H1 (cell line): ENCODE measurements at regions not wholly inside any gene's neighbourhood (a gene's known extent, or its start where the extent isn't known, plus 50 kb on each side); places are given as distances from the start of the nearest gene placed in this dataset.

ENCODE experiments used
- CTCF ChIA-PET: fragments of 300-600 bp; sonication (Branson Sonifier 250); formaldehyde crosslinking; loops from one replicate; lab custom pipeline; 2021; ENCODE audit not compliant: partially characterized antibody; lab: Charles Lee
- POLR2A ChIA-PET: fragments of 300-600 bp; sonication (Branson Sonifier 250); formaldehyde crosslinking; loops from one replicate; lab custom pipeline; 2021; ENCODE audit warnings: inconsistent platforms; ENCODE audit not compliant: partially characterized antibody; lab: Charles Lee
- DNase-seq, 2 experiments: peaks; one replicate each; pipeline versions ENCODE4 v3.0.0 to v3.0.0-alpha.2; 2010 to 2022; ENCODE audit warnings: low spot score in 2 of 2, low read depth in 1 of 2, mixed read lengths in 1 of 2
- FAIRE-seq: peaks from 2 replicates; lab custom pipeline; 2011; peaks lifted over from hg19 to GRCh38; lab: Jason Lieb, UNC
- H2AFZ ChIP-seq: 2 replicates; pipeline ENCODE4 v1.8.1; 2012; ENCODE audit warnings: low read length, inconsistent platforms
- H2AK5ac ChIP-seq: 2 replicates; pipeline ENCODE4 v1.6.1; 2013; ENCODE audit warnings: low read depth, low read length
- H2BK120ac ChIP-seq: replicated peaks from 2 replicates; pipeline ENCODE3; 2013; ENCODE audit warnings: low read depth, low read length, inconsistent platforms
- H2BK12ac ChIP-seq: 2 replicates; pipeline ENCODE4 v1.6.1; 2013; ENCODE audit warnings: low read depth, low read length
- H2BK15ac ChIP-seq: 2 replicates; pipeline ENCODE4 v1.6.1; 2013; ENCODE audit warnings: low read length
- H2BK20ac ChIP-seq: 2 replicates; pipeline ENCODE4 v1.6.1; 2013; ENCODE audit warnings: low read length
- H2BK5ac ChIP-seq: 2 replicates; pipeline ENCODE4 v1.6.1; 2013; ENCODE audit warnings: low read depth, low read length
- H3K14ac ChIP-seq: 2 replicates; pipeline ENCODE4 v1.6.1; 2013; ENCODE audit warnings: inconsistent platforms; ENCODE audit not compliant: insufficient read length
- H3K18ac ChIP-seq: 2 replicates; pipeline ENCODE4 v1.6.1; 2013; ENCODE audit warnings: low read length; ENCODE audit errors: extremely low read depth
- H3K23ac ChIP-seq: 2 replicates; pipeline ENCODE4 v1.6.1; 2013; ENCODE audit warnings: inconsistent platforms; ENCODE audit not compliant: insufficient read length
- H3K23me2 ChIP-seq: 2 replicates; pipeline ENCODE4 v1.6.1; 2013; ENCODE audit warnings: low read depth, low read length
- H3K27ac ChIP-seq: 2 replicates; pipeline ENCODE4 v1.6.1; 2011; ENCODE audit warnings: low read depth, low read length, inconsistent platforms
- H3K27me3 ChIP-seq, 4 experiments: replicated peaks in 1 of 4; 1 replicate in 1 of 4; 2 replicates in 3 of 4; pipeline versions ENCODE4 v1.6.1 to v1.8.1; 2011 to 2013; ENCODE audit warnings: low read length in 3 of 4, mild to moderate bottlenecking in 3 of 4, inconsistent platforms in 2 of 4, mixed read lengths in 2 of 4, moderate library complexity in 1 of 4; ENCODE audit not compliant: control insufficient read depth in 3 of 4, insufficient read depth in 3 of 4; ENCODE audit errors: extremely low read depth in 1 of 4
- H3K36me3 ChIP-seq, 4 experiments: 2 replicates each; pipeline versions ENCODE4 v1.6.1 to v1.8.1; 2011 to 2013; ENCODE audit warnings: mild to moderate bottlenecking in 4 of 4, low read length in 3 of 4, moderate library complexity in 2 of 4, control low read depth in 1 of 4, inconsistent platforms in 1 of 4; ENCODE audit not compliant: insufficient read depth in 4 of 4, control insufficient read depth in 2 of 4
- H3K4ac ChIP-seq: replicated peaks from 2 replicates; pipeline ENCODE3; 2013; ENCODE audit warnings: low read length, low read depth, mixed read lengths, inconsistent platforms; ENCODE audit not compliant: insufficient read length
- H3K4me1 ChIP-seq, 4 experiments: replicated peaks in 1 of 4; 1 replicate in 1 of 4; 2 replicates in 3 of 4; pipeline versions ENCODE4 v1.6.1 to v1.8.1; 2011 to 2013; ENCODE audit warnings: low read length in 3 of 4, inconsistent platforms in 2 of 4, mixed read lengths in 1 of 4; ENCODE audit not compliant: insufficient read depth in 4 of 4, control insufficient read depth in 3 of 4
- H3K4me2 ChIP-seq, 2 experiments: 2 replicates each; pipeline versions ENCODE4 v1.6.1 to v1.8.1; 2011 to 2013; ENCODE audit warnings: low read depth in 2 of 2, low read length in 2 of 2, control low read depth in 1 of 2, inconsistent platforms in 1 of 2, mild to moderate bottlenecking in 1 of 2; ENCODE audit not compliant: insufficient read depth in 1 of 2
- H3K4me3 ChIP-seq, 4 experiments: fragments of 200-600, 300-600 bp in 1 of 4; sonication (generic), shearing (Covaris generic), sonication (Bioruptor Twin) in 1 of 4; 2 replicates each; pipeline versions ENCODE4 v1.5.1 to v1.8.1; 2011 to 2016; ENCODE audit warnings: low read length in 4 of 4, low read depth in 3 of 4, control low read depth in 2 of 4, inconsistent platforms in 2 of 4, mild to moderate bottlenecking in 2 of 4, mixed read lengths in 1 of 4, moderate library complexity in 1 of 4; ENCODE audit not compliant: insufficient read depth in 2 of 4; ENCODE audit errors: extremely low read depth in 1 of 4
- H3K56ac ChIP-seq: replicated peaks from 2 replicates; pipeline ENCODE3; 2013; ENCODE audit warnings: low read depth, mild to moderate bottlenecking, mixed read lengths, low read length, inconsistent platforms; ENCODE audit not compliant: insufficient read length
- H3K79me1 ChIP-seq: 2 replicates; pipeline ENCODE4 v1.6.1; 2013; ENCODE audit warnings: low read depth, low read length, control low read depth
- H3K79me2 ChIP-seq, 2 experiments: 2 replicates each; pipeline versions ENCODE4 v1.6.1 to v1.8.1; 2012 to 2013; ENCODE audit warnings: low read length in 2 of 2, mild to moderate bottlenecking in 2 of 2, inconsistent platforms in 1 of 2; ENCODE audit not compliant: insufficient read depth in 2 of 2, control insufficient read depth in 1 of 2
- H3K9ac ChIP-seq, 4 experiments: replicated peaks in 1 of 4; 1 replicate in 1 of 4; 2 replicates in 3 of 4; pipeline versions ENCODE4 v1.6.1 to v1.8.1; 2011 to 2013; ENCODE audit warnings: low read depth in 3 of 4, low read length in 3 of 4, control low read depth in 2 of 4, mild to moderate bottlenecking in 2 of 4, moderate library complexity in 2 of 4, inconsistent platforms in 1 of 4; ENCODE audit errors: extremely low read depth in 1 of 4
- H3K9me3 ChIP-seq, 2 experiments: 2 replicates each; pipeline versions ENCODE4 v1.6.1 to v1.8.1; 2012 to 2013; ENCODE audit warnings: mild to moderate bottlenecking in 2 of 2, moderate library complexity in 2 of 2, control low read depth in 1 of 2, inconsistent platforms in 1 of 2, low read depth in 1 of 2, low read length in 1 of 2, mixed read lengths in 1 of 2; ENCODE audit not compliant: insufficient read depth in 2 of 2
- H4K20me1 ChIP-seq, 2 experiments: replicated peaks in 1 of 2; 2 replicates each; pipeline versions ENCODE3 to v1.8.1; 2011 to 2013; ENCODE audit warnings: inconsistent platforms in 2 of 2, low read length in 2 of 2, mild to moderate bottlenecking in 1 of 2; ENCODE audit not compliant: insufficient read depth in 2 of 2, control insufficient read depth in 1 of 2
- H4K5ac ChIP-seq: 2 replicates; pipeline ENCODE4 v1.6.1; 2013; ENCODE audit warnings: low read length, low read depth, mixed read lengths, inconsistent platforms; ENCODE audit not compliant: insufficient read length
- H4K8ac ChIP-seq: 2 replicates; pipeline ENCODE4 v1.8.0; 2013; ENCODE audit warnings: mild to moderate bottlenecking, moderate library complexity, low read length, inconsistent platforms; ENCODE audit not compliant: insufficient read depth; ENCODE audit errors: extremely low read depth
- H4K91ac ChIP-seq: replicated peaks from 2 replicates; pipeline ENCODE3; 2013; ENCODE audit warnings: low read length, mixed read lengths, inconsistent platforms; ENCODE audit not compliant: insufficient read length
- CBX8 ChIP-seq: fragments of 300-800, 300-1000 bp; sonication (generic); IDR thresholded peaks from 2 replicates; pipeline ENCODE4 v1.7.1; 2016; ENCODE audit warnings: low read depth, low read length, borderline replicate concordance
- EP300 ChIP-seq, 2 experiments: IDR thresholded peaks; 1 replicate in 1 of 2; 2 replicates in 1 of 2; pipeline ENCODE4 v1.6.1; 2011 to 2012; ENCODE audit warnings: low read depth in 2 of 2, low read length in 2 of 2, mild to moderate bottlenecking in 2 of 2, borderline replicate concordance in 1 of 2, inconsistent platforms in 1 of 2, moderate library complexity in 1 of 2
- PHF8 ChIP-seq: fragments of 200-600 bp; sonication (generic); conservative IDR thresholded peaks from 2 replicates; pipeline ENCODE4 v1.7.1; 2012; ENCODE audit warnings: low read depth, mild to moderate bottlenecking, inconsistent platforms, low read length, moderate library complexity
- POLR2A ChIP-seq, 2 experiments: IDR thresholded peaks; 1 replicate in 1 of 2; 2 replicates in 1 of 2; pipeline ENCODE4 v1.6.1; 2011; ENCODE audit warnings: low read depth in 2 of 2, low read length in 2 of 2, mild to moderate bottlenecking in 2 of 2; ENCODE audit errors: control extremely low read depth in 1 of 2
- RXRA ChIP-seq: IDR thresholded peaks from 2 replicates; pipeline ENCODE4 v1.6.1; 2011; ENCODE audit warnings: low read depth, mild to moderate bottlenecking, low read length, moderate library complexity; ENCODE audit not compliant: insufficient read depth
- WGBS, 2 experiments: shearing (Covaris generic) in 1 of 2; methylation state at CpG; one replicate each; pipeline versions ENCODE4 v1.1.6 to v1.1.7; 2013 to 2015; ENCODE audit warnings: low lambda C conversion rate in 2 of 2, mixed read lengths in 2 of 2, inconsistent platforms in 1 of 2, low coverage in 1 of 2, missing lambda C conversion rate in 1 of 2; ENCODE audit not compliant: insufficient replicate concordance in 2 of 2, insufficient coverage in 1 of 2, insufficient read length in 1 of 2; ENCODE audit errors: extremely low coverage in 1 of 2, missing lambda C conversion rate in 1 of 2; 5-methylcytosine and 5-hydroxymethylcytosine counted together

GRCh38 chr3:65186268-65186667 is 498.5 kb upstream of the ADAMTS9 start:
- H3K18ac ChIP-seq: no peak overlapping the region
- H3K27me3 ChIP-seq: no peaks in the 10 kb centered on the region
- ChIA-PET POLR2A (no interaction called here), CTCF (no interaction called here)
- no peak overlapping the region for H3K14ac ChIP-seq
- H3K9me3 ChIP-seq: no peaks in the 10 kb centered on the region
- no peak overlapping the region for H2BK5ac ChIP-seq
- DNase-seq (no peak), FAIRE-seq (no peak)
- no peak overlapping the region for H3K4me2 ChIP-seq
- H2BK120ac ChIP-seq: no peak overlapping the region
- no peaks in the 10 kb centered on the region for H3K79me1 ChIP-seq
- H3K56ac ChIP-seq: no peak overlapping the region
- no peak overlapping the region for H3K9ac ChIP-seq
- H4K20me1 ChIP-seq: no peaks in the 10 kb centered on the region
- H4K8ac ChIP-seq: no peak overlapping the region
- TF ChIP-seq RXRA (no peak), CBX8 (no peak), PHF8 (no peak), POLR2A (IDR thresholded peaks at IDR 0.05; ENCODE audit: control extremely low read depth in 1 of 2, low read depth in 2 of 2, low read length in 2 of 2) (no peak), EP300 (IDR thresholded peaks at IDR 0.05; ENCODE audit: borderline replicate concordance in 1 of 2, low read depth in 2 of 2, low read length in 2 of 2) (no peak)
- no peak overlapping the region for H4K5ac ChIP-seq
- H2BK15ac ChIP-seq: no peak overlapping the region
- no peak overlapping the region for H4K91ac ChIP-seq
- H3K79me2 ChIP-seq: no peaks in the 10 kb centered on the region
- H3K23ac ChIP-seq: no peak overlapping the region
- H3K36me3 ChIP-seq: no peaks in the 10 kb centered on the region
- no peak overlapping the region for H2BK20ac ChIP-seq
- 90% methylated on average over 2 of the region's 2 CpGs; no CpG with 5 or more reads in 1 of the 2 experiments for WGBS, 2 experiments
- H2AK5ac ChIP-seq: no peak overlapping the region
- no peak overlapping the region for H2BK12ac ChIP-seq
- H3K23me2 ChIP-seq: no peaks in the 10 kb centered on the region
- no peak overlapping the region for H3K4me3 ChIP-seq
- no peak overlapping the region for H2AFZ ChIP-seq
- H3K4ac ChIP-seq: no peak overlapping the region
- no peaks in the 10 kb centered on the region for H3K4me1 ChIP-seq
- H3K27ac ChIP-seq: no peak overlapping the region
